OCI-LY3 (cell line): ENCODE measurements at regions not wholly inside any gene's neighbourhood (a gene's known extent, or its start where the extent isn't known, plus 50 kb on each side); places are given as distances from the start of the nearest gene placed in this dataset.

Source experiments
- H2AFZ ChIP-seq: fragments of 200-600, 300-600 bp; shearing (Covaris generic); 2 replicates; pipeline ENCODE4 v1.6.0; 2014; ENCODE audit warnings: antibody characterized with exemption, low read depth, low read length
- H3K27ac ChIP-seq: fragments of 200-600, 300-600 bp; sonication (generic); 2 replicates; pipeline ENCODE4 v1.5.1; 2014; ENCODE audit warnings: mild to moderate bottlenecking, low read length, moderate library complexity, mixed read lengths
- H3K27me3 ChIP-seq: fragments of 200-600, 300-600 bp; sonication (generic); 2 replicates; pipeline ENCODE4 v1.6.1; 2014; ENCODE audit warnings: low read depth, low read length, mixed read lengths
- H3K36me3 ChIP-seq: fragments of 200-600, 300-600 bp; sonication (generic); replicated peaks from 2 replicates; pipeline ENCODE3; 2014; ENCODE audit warnings: low read depth, low read length, mixed read lengths
- H3K4me1 ChIP-seq: fragments of 300-600, 200-600 bp; sonication (generic); 2 replicates; pipeline ENCODE4 v1.6.1; 2014; ENCODE audit warnings: low read length, mixed read lengths
- H3K4me2 ChIP-seq: fragments of 200-600, 300-600 bp; sonication (generic); 2 replicates; pipeline ENCODE4 v1.6.1; 2014; ENCODE audit warnings: low read length, mixed read lengths
- H3K4me3 ChIP-seq: fragments of 300-600, 200-600 bp; sonication (generic); 2 replicates; pipeline ENCODE4 v1.5.1; 2014; ENCODE audit warnings: antibody characterized with exemption, mild to moderate bottlenecking, low read length, moderate library complexity
- H3K79me2 ChIP-seq: fragments of 300-600, 200-600 bp; shearing (Covaris generic); 2 replicates; pipeline ENCODE4 v1.6.1; 2014; ENCODE audit warnings: mild to moderate bottlenecking, low read length, mixed read lengths
- H3K9ac ChIP-seq: fragments of 300-600, 200-600 bp; shearing (Covaris generic); 2 replicates; pipeline ENCODE4 v1.6.0; 2014; ENCODE audit warnings: mild to moderate bottlenecking, low read length, moderate library complexity
- H3K9me3 ChIP-seq: fragments of 200-600, 300-600 bp; shearing (Covaris generic); 2 replicates; pipeline ENCODE4 v1.6.1; 2014; ENCODE audit warnings: low read length, mixed read lengths; ENCODE audit not compliant: insufficient read depth
- H4K20me1 ChIP-seq: fragments of 200-600, 300-600 bp; sonication (generic); 2 replicates; pipeline ENCODE4 v1.6.1; 2016; ENCODE audit warnings: low read length, mixed read lengths; ENCODE audit not compliant: insufficient read depth
- EZH2phosphoT487 ChIP-seq: fragments of 200-600 bp; shearing (Covaris generic); IDR thresholded peaks from 2 replicates; pipeline ENCODE4 v1.6.1; 2018; ENCODE audit warnings: antibody characterized with exemption, mixed run types, low read depth
- TF ChIP-seq, protein P1 (sequence below): fragments of 200-600, 300-600 bp; sonication (generic); IDR thresholded peaks from 2 replicates; pipeline ENCODE4 v1.5.1; 2014; ENCODE audit warnings: antibody characterized with exemption, low read length, low read depth

- Histone ChIP-seq H3K79me2 (no peaks in the 10 kb centered on the region), H3K27ac (no peak overlapping the region), H2AFZ (no peak overlapping the region), H4K20me1 (no peaks in the 10 kb centered on the region), H3K4me1 (no peaks in the 10 kb centered on the region), H3K4me2 (no peak overlapping the region), H3K4me3 (no peak overlapping the region), H3K9ac (no peak overlapping the region), H3K9me3 (no peaks in the 10 kb centered on the region), H3K27me3 (no peaks in the 10 kb centered on the region), H3K36me3 (no peaks in the 10 kb centered on the region)
- no peak for TF ChIP-seq EZH2phosphoT487
- TF ChIP-seq, protein P1, sequence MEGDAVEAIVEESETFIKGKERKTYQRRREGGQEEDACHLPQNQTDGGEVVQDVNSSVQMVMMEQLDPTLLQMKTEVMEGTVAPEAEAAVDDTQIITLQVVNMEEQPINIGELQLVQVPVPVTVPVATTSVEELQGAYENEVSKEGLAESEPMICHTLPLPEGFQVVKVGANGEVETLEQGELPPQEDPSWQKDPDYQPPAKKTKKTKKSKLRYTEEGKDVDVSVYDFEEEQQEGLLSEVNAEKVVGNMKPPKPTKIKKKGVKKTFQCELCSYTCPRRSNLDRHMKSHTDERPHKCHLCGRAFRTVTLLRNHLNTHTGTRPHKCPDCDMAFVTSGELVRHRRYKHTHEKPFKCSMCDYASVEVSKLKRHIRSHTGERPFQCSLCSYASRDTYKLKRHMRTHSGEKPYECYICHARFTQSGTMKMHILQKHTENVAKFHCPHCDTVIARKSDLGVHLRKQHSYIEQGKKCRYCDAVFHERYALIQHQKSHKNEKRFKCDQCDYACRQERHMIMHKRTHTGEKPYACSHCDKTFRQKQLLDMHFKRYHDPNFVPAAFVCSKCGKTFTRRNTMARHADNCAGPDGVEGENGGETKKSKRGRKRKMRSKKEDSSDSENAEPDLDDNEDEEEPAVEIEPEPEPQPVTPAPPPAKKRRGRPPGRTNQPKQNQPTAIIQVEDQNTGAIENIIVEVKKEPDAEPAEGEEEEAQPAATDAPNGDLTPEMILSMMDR, result no peak
These were observed 358.6 kb upstream of the FOXG1 start for GRCh38 chr14:28407996-28408395.

DNA sequence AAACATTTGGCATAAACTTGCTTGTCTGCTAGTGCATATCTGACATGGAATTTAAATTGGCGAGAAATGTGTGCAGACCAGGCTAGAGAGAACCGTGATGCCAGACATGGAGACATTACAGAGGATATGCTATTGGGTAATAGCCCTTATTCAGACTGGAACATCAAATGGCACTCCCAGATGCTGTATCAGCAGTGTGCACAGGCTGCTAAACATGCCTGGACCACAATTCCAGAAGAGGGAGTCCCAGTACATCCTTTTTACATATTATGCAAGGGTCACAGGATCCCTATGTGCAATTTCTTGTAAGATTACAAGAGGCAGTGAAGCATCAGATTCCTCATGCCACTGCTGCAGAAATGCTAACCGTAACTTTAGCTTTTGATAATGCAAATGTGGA is 354.5 kb upstream of the FOXG1 start:
- no peak overlapping the region for H3K4me3 ChIP-seq
- H2AFZ ChIP-seq, result no peak overlapping the region
- H3K4me2 ChIP-seq, result no peak overlapping the region
- no peaks in the 10 kb centered on the region for H3K79me2 ChIP-seq
- H3K36me3 ChIP-seq, result no peaks in the 10 kb centered on the region
- no peaks in the 10 kb centered on the region for H3K4me1 ChIP-seq
- H3K9ac ChIP-seq, result no peak overlapping the region
- H4K20me1 ChIP-seq, result no peaks in the 10 kb centered on the region
- TF ChIP-seq, protein P1, result no peak
- no peak for TF ChIP-seq EZH2phosphoT487
- no peaks in the 10 kb centered on the region for H3K27me3 ChIP-seq
- no peak overlapping the region for H3K27ac ChIP-seq
- no peaks in the 10 kb centered on the region for H3K9me3 ChIP-seq

DNA sequence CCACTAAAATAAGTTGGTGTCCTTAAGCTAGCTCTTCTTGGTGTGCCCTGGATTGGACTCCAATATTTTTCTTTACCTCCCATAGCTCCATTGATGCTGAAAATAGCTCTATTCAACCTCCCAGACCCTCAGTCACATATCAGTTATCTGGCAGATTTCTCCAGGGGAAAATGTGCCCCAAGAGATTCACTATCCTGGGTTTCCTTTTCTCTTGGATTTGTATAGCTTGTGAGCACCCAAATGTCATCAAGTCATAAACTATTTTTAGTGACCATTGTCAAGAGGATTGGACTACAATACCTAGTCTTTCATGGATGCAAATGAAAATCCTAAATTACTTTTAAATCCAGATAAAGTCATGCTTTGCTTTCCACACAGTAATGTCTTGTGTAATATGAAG is 339.6 kb upstream of the FOXG1 start:
- H3K27ac ChIP-seq, result no peak overlapping the region
- H4K20me1 ChIP-seq, result no peaks in the 10 kb centered on the region
- H2AFZ ChIP-seq, result no peak overlapping the region
- H3K27me3 ChIP-seq, result no peaks in the 10 kb centered on the region
- no peak overlapping the region for H3K4me2 ChIP-seq
- no peaks in the 10 kb centered on the region for H3K79me2 ChIP-seq
- no peaks in the 10 kb centered on the region for H3K36me3 ChIP-seq
- no peak overlapping the region for H3K4me3 ChIP-seq
- no peaks in the 10 kb centered on the region for H3K4me1 ChIP-seq
- no peak overlapping the region for H3K9ac ChIP-seq
- H3K9me3 ChIP-seq, result no peaks in the 10 kb centered on the region
- TF ChIP-seq, protein P1, result no peak
- no peak for TF ChIP-seq EZH2phosphoT487

- Histone ChIP-seq H3K36me3 (no peaks in the 10 kb centered on the region), H3K79me2 (no peaks in the 10 kb centered on the region), H3K9ac (no peak overlapping the region), H3K27ac (no peak overlapping the region), H3K4me1 (no peaks in the 10 kb centered on the region), H3K27me3 (no peaks in the 10 kb centered on the region), H3K4me3 (no peak overlapping the region), H3K4me2 (no peak overlapping the region), H3K9me3 (no peaks in the 10 kb centered on the region), H2AFZ (no peak overlapping the region), H4K20me1 (no peaks in the 10 kb centered on the region)
- TF ChIP-seq EZH2phosphoT487, result no peak
- TF ChIP-seq, protein P1, result no peak
These were observed 329.8 kb upstream of the FOXG1 start for GRCh38 chr14:28436821-28437220.
